ENCODE measurements at regions not wholly inside any gene's neighbourhood (a gene's known extent, or its start where the extent isn't known, plus 50 kb on each side); places are given as distances from the start of the nearest gene placed in this dataset.

- Histone ChIP-seq H3K4me3 (ENCODE audit: insufficient read depth, low read depth, low read length, poor library complexity, severe bottlenecking) (no peak overlapping the region), H3K9me3 (ENCODE audit: control insufficient read depth, low read length) (no peaks in the 10 kb centered on the region), H3K27ac (ENCODE audit: insufficient read depth, low read length, poor library complexity, severe bottlenecking) (no peak overlapping the region), H3K36me3 (ENCODE audit: control insufficient read depth, insufficient read depth, low read length) (no peaks in the 10 kb centered on the region), H3K27me3 (replicated peaks; ENCODE audit: control insufficient read depth, insufficient read depth, low read length, poor library complexity, severe bottlenecking) (no peaks in the 10 kb centered on the region), H3K4me1 (ENCODE audit: control insufficient read depth, insufficient read depth, low read length, poor library complexity, severe bottlenecking) (no peaks in the 10 kb centered on the region)
- DNase-seq = no peak
Measured at GRCh38 chr5:74082512-74083055, 456.6 kb downstream of the ARHGEF28 start.

GRCh38 chr5:74081126-74081525, 455.1 kb downstream of the ARHGEF28 start:
- H3K27me3 ChIP-seq (replicated peaks; ENCODE audit: control insufficient read depth, insufficient read depth, low read length, poor library complexity, severe bottlenecking) = no peaks in the 10 kb centered on the region
- no peaks in the 10 kb centered on the region for H3K4me1 ChIP-seq (ENCODE audit: control insufficient read depth, insufficient read depth, low read length, poor library complexity, severe bottlenecking)
- no peaks in the 10 kb centered on the region for H3K9me3 ChIP-seq (ENCODE audit: control insufficient read depth, low read length)
- H3K27ac ChIP-seq (ENCODE audit: insufficient read depth, low read length, poor library complexity, severe bottlenecking) = no peak overlapping the region
- no peak for DNase-seq
- no peaks in the 10 kb centered on the region for H3K36me3 ChIP-seq (ENCODE audit: control insufficient read depth, insufficient read depth, low read length)
- no peak overlapping the region for H3K4me3 ChIP-seq (ENCODE audit: insufficient read depth, low read depth, low read length, poor library complexity, severe bottlenecking)

- H3K9me3 ChIP-seq (ENCODE audit: control insufficient read depth, low read length) = no peaks in the 10 kb centered on the region
- no peak for DNase-seq
- H3K36me3 ChIP-seq (ENCODE audit: control insufficient read depth, insufficient read depth, low read length) = no peaks in the 10 kb centered on the region
- no peaks in the 10 kb centered on the region for H3K4me1 ChIP-seq (ENCODE audit: control insufficient read depth, insufficient read depth, low read length, poor library complexity, severe bottlenecking)
- H3K27me3 ChIP-seq (replicated peaks; ENCODE audit: control insufficient read depth, insufficient read depth, low read length, poor library complexity, severe bottlenecking) = no peaks in the 10 kb centered on the region
- H3K27ac ChIP-seq (ENCODE audit: insufficient read depth, low read length, poor library complexity, severe bottlenecking) = no peak overlapping the region
- no peak overlapping the region for H3K4me3 ChIP-seq (ENCODE audit: insufficient read depth, low read depth, low read length, poor library complexity, severe bottlenecking)
Measured at GRCh38 chr5:74079971-74080556, 454.1 kb downstream of the ARHGEF28 start.

- no peak for DNase-seq
- Histone ChIP-seq H3K9me3 (ENCODE audit: control insufficient read depth, low read length) (no peaks in the 10 kb centered on the region), H3K4me3 (ENCODE audit: insufficient read depth, low read depth, low read length, poor library complexity, severe bottlenecking) (no peak overlapping the region), H3K4me1 (ENCODE audit: control insufficient read depth, insufficient read depth, low read length, poor library complexity, severe bottlenecking) (no peaks in the 10 kb centered on the region), H3K36me3 (ENCODE audit: control insufficient read depth, insufficient read depth, low read length) (no peaks in the 10 kb centered on the region), H3K27ac (ENCODE audit: insufficient read depth, low read length, poor library complexity, severe bottlenecking) (no peak overlapping the region), H3K27me3 (replicated peaks; ENCODE audit: control insufficient read depth, insufficient read depth, low read length, poor library complexity, severe bottlenecking) (no peaks in the 10 kb centered on the region)
Measured at GRCh38 chr5:74075501-74076484, 449.8 kb downstream of the ARHGEF28 start.

GRCh38 chr5:74074111-74074510, 448.1 kb downstream of the ARHGEF28 start:
- no peak for DNase-seq
- no peaks in the 10 kb centered on the region for H3K9me3 ChIP-seq (ENCODE audit: control insufficient read depth, low read length)
- H3K4me1 ChIP-seq (ENCODE audit: control insufficient read depth, insufficient read depth, low read length, poor library complexity, severe bottlenecking) = no peaks in the 10 kb centered on the region
- no peaks in the 10 kb centered on the region for H3K36me3 ChIP-seq (ENCODE audit: control insufficient read depth, insufficient read depth, low read length)
- H3K27me3 ChIP-seq (replicated peaks; ENCODE audit: control insufficient read depth, insufficient read depth, low read length, poor library complexity, severe bottlenecking) = no peaks in the 10 kb centered on the region
- no peak overlapping the region for H3K27ac ChIP-seq (ENCODE audit: insufficient read depth, low read length, poor library complexity, severe bottlenecking)
- no peak overlapping the region for H3K4me3 ChIP-seq (ENCODE audit: insufficient read depth, low read depth, low read length, poor library complexity, severe bottlenecking)

GRCh38 chr5:74073257-74073656, 447.3 kb downstream of the ARHGEF28 start:
- DNase-seq = no peak
- no peaks in the 10 kb centered on the region for H3K36me3 ChIP-seq (ENCODE audit: control insufficient read depth, insufficient read depth, low read length)
- H3K4me3 ChIP-seq (ENCODE audit: insufficient read depth, low read depth, low read length, poor library complexity, severe bottlenecking) = no peak overlapping the region
- H3K4me1 ChIP-seq (ENCODE audit: control insufficient read depth, insufficient read depth, low read length, poor library complexity, severe bottlenecking) = no peaks in the 10 kb centered on the region
- no peak overlapping the region for H3K27ac ChIP-seq (ENCODE audit: insufficient read depth, low read length, poor library complexity, severe bottlenecking)
- H3K9me3 ChIP-seq (ENCODE audit: control insufficient read depth, low read length) = no peaks in the 10 kb centered on the region
- H3K27me3 ChIP-seq (replicated peaks; ENCODE audit: control insufficient read depth, insufficient read depth, low read length, poor library complexity, severe bottlenecking) = no peaks in the 10 kb centered on the region

GRCh38 chr5:74072646-74073045, 446.6 kb downstream of the ARHGEF28 start:
- H3K9me3 ChIP-seq (ENCODE audit: control insufficient read depth, low read length) = no peaks in the 10 kb centered on the region
- no peaks in the 10 kb centered on the region for H3K4me1 ChIP-seq (ENCODE audit: control insufficient read depth, insufficient read depth, low read length, poor library complexity, severe bottlenecking)
- DNase-seq = no peak
- H3K4me3 ChIP-seq (ENCODE audit: insufficient read depth, low read depth, low read length, poor library complexity, severe bottlenecking) = no peak overlapping the region
- H3K27me3 ChIP-seq (replicated peaks; ENCODE audit: control insufficient read depth, insufficient read depth, low read length, poor library complexity, severe bottlenecking) = no peaks in the 10 kb centered on the region
- H3K36me3 ChIP-seq (ENCODE audit: control insufficient read depth, insufficient read depth, low read length) = no peaks in the 10 kb centered on the region
- no peak overlapping the region for H3K27ac ChIP-seq (ENCODE audit: insufficient read depth, low read length, poor library complexity, severe bottlenecking)

GRCh38 chr5:74070766-74071165, 444.8 kb downstream of the ARHGEF28 start:
- Histone ChIP-seq H3K36me3 (ENCODE audit: control insufficient read depth, insufficient read depth, low read length) (no peaks in the 10 kb centered on the region), H3K27ac (ENCODE audit: insufficient read depth, low read length, poor library complexity, severe bottlenecking) (no peak overlapping the region), H3K4me3 (ENCODE audit: insufficient read depth, low read depth, low read length, poor library complexity, severe bottlenecking) (no peak overlapping the region), H3K27me3 (replicated peaks; ENCODE audit: control insufficient read depth, insufficient read depth, low read length, poor library complexity, severe bottlenecking) (no peaks in the 10 kb centered on the region), H3K9me3 (ENCODE audit: control insufficient read depth, low read length) (no peaks in the 10 kb centered on the region), H3K4me1 (ENCODE audit: control insufficient read depth, insufficient read depth, low read length, poor library complexity, severe bottlenecking) (no peaks in the 10 kb centered on the region)
- no peak for DNase-seq

- Histone ChIP-seq H3K9me3 (ENCODE audit: control insufficient read depth, low read length) (no peaks in the 10 kb centered on the region), H3K36me3 (ENCODE audit: control insufficient read depth, insufficient read depth, low read length) (no peaks in the 10 kb centered on the region), H3K27me3 (replicated peaks; ENCODE audit: control insufficient read depth, insufficient read depth, low read length, poor library complexity, severe bottlenecking) (no peaks in the 10 kb centered on the region), H3K27ac (ENCODE audit: insufficient read depth, low read length, poor library complexity, severe bottlenecking) (no peak overlapping the region), H3K4me3 (ENCODE audit: insufficient read depth, low read depth, low read length, poor library complexity, severe bottlenecking) (no peak overlapping the region), H3K4me1 (ENCODE audit: control insufficient read depth, insufficient read depth, low read length, poor library complexity, severe bottlenecking) (no peaks in the 10 kb centered on the region)
- DNase-seq = no peak
Measured at GRCh38 chr5:74069741-74070140, 443.7 kb downstream of the ARHGEF28 start.

Measured in effector memory CD4-positive, alpha-beta T cell (primary cell).